Stomach (tissue), 4 donors: ENCODE measurements at regions not wholly inside any gene's neighbourhood (a gene's known extent, or its start where the extent isn't known, plus 50 kb on each side); places are given as distances from the start of the nearest gene placed in this dataset.

Experiments
- POLR2A ChIP-seq, 4 donors: fragments of 450-650 bp; IDR thresholded peaks; one replicate each; pipeline ENCODE4 v1.6.1; 2016; ENCODE audit warnings: antibody characterized with exemption in 4 of 4, control low read depth in 2 of 4, mild to moderate bottlenecking in 1 of 4, moderate library complexity in 1 of 4
- POLR2AphosphoS5 ChIP-seq, 3 donors: sonication (generic); formaldehyde crosslinking; IDR thresholded peaks; one replicate each; pipeline ENCODE4 v1.6.1; 2016; ENCODE audit warnings: antibody characterized with exemption in 3 of 3
- TF ChIP-seq, protein P1 (sequence below), 7 experiments: fragments of 450-650 bp in 4 of 7; fragments of 200-600 bp in 3 of 7; sonication (generic) in 3 of 7; IDR thresholded peaks; one replicate each; pipeline ENCODE4 v1.5.1; 2016 to 2019; ENCODE audit warnings: antibody characterized with exemption in 7 of 7, control low read depth in 2 of 7, mild to moderate bottlenecking in 1 of 7

GRCh38 chr11:45023065-45023365 lies 72.3 kb upstream of the TP53I11 start:
- TF ChIP-seq POLR2A (IDR thresholded peaks at IDR 0.05) (no peak), POLR2AphosphoS5 (IDR thresholded peaks at IDR 0.05) (no peak)
- TF ChIP-seq, protein P1, sequence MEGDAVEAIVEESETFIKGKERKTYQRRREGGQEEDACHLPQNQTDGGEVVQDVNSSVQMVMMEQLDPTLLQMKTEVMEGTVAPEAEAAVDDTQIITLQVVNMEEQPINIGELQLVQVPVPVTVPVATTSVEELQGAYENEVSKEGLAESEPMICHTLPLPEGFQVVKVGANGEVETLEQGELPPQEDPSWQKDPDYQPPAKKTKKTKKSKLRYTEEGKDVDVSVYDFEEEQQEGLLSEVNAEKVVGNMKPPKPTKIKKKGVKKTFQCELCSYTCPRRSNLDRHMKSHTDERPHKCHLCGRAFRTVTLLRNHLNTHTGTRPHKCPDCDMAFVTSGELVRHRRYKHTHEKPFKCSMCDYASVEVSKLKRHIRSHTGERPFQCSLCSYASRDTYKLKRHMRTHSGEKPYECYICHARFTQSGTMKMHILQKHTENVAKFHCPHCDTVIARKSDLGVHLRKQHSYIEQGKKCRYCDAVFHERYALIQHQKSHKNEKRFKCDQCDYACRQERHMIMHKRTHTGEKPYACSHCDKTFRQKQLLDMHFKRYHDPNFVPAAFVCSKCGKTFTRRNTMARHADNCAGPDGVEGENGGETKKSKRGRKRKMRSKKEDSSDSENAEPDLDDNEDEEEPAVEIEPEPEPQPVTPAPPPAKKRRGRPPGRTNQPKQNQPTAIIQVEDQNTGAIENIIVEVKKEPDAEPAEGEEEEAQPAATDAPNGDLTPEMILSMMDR (IDR thresholded peaks at IDR 0.05) = no peak
